ENCODE measurements at regions not wholly inside any gene's neighbourhood (a gene's known extent, or its start where the extent isn't known, plus 50 kb on each side); places are given as distances from the start of the nearest gene placed in this dataset.

- no peak for TF ChIP-seq PRDM15 (CRISPR knock-in tag; IDR thresholded peaks at IDR 0.05)
- no peak for TF ChIP-seq RNF219 (CRISPR knock-in tag; IDR thresholded peaks at IDR 0.05)
These were observed 405.8 kb upstream of the SALL3 start for GRCh38 chr18:78573773-78574172.

Measured in HepG2 (cell line).